HT1080 (cell line): ENCODE measurements at regions not wholly inside any gene's neighbourhood (a gene's known extent, or its start where the extent isn't known, plus 50 kb on each side); places are given as distances from the start of the nearest gene placed in this dataset.
A peak's percentile ranks its signal among the peaks of the same experiment; 100 is the strongest.

Experiments used
- DNase-seq: peaks from one replicate; pipeline ENCODE4 v3.0.0-alpha.2; 2015; ENCODE audit warnings: low read depth

DNA sequence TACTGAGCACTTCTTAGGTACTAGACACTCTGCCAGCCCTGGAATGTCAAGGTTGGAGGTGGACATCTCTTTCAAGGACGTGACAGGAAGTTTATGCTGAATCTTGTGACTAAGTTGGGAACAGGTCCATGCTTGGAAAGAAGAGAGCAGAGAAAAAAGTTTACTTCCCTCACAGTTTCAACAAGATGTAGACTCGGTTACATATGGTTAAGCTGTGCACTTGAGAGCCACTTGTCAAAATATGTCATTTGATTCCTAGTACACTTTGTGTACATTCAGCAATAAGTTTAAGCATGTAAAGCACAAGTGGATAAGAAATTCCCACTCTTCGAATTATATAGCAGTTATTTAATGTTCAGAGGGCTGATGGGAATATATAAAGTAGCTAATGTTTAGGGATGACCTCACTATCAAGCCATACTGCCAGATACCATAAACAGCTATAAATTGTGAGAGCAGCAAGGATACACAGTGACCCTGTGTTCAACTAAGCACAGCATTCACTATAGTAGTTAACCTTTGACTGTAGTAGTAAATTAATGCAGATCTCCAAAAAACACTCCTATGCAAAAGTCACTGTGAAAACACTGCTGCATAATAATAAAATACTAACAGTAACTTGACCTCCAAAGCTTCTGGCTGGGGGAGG is 1944.6 kb upstream of the WWC1 start:
- no peak for DNase-seq

- no peak for DNase-seq
Measured at GRCh38 chr5:166349046-166349445, 1942.4 kb upstream of the WWC1 start.

DNA sequence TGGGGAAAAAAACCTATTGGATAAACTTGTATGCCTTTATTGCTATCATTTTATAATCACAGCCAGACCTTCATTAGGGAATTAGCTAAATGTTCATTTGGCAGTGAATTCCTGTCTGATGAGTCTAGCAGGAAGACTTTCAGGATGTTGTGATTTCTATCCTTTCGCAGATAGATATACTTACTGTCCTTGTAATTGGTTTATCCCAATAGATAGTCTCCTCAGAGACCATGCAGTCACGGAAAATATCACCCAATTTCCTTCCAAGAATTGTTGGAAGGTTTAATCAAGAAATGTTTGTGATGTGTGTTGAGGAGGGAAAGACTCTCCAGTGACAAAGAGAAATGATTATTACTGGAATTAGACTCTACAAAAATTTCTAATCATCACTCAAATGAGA is 1937.9 kb upstream of the WWC1 start:
- DNase-seq = no peak

DNA sequence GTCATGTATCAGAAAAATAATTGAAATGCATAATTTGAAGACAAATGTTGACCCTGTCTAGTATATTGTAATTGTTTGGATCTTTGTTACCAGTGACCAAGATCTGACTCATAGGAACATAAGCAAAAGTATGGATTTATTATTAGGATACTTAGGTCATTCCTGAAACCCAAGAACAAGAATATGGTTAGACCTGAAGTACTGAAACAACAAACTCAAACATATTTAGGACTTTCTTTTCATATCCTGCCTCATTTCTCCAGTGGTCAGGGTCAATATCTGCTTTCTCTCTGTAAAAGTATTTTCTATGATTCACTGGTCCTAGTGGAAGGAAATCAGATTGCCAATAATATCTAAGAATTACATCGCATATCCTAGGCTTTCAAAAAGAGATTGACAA is 1937.1 kb upstream of the WWC1 start:
- DNase-seq = no peak

DNA sequence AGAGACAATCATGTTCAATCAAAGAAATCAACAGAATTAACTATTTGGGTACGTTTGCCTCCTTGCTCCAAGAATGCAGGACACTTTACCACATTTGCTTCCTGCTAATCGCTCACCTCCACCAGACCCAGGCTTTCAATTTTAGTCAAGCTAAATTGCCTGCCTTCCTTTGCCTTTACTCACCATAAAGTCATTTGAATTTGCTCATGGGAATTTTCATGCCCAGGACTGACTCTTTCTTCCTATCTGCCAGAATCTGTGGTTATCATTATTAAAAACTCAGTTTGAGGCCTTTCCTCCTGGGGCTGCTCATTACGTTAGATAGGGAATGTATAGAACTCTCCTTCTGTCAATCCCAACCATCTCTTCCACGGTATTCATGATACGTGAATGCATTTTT is 1935.3 kb upstream of the WWC1 start:
- DNase-seq = no peak

- DNase-seq = no peak
Measured at GRCh38 chr5:166358127-166358830, 1933.2 kb upstream of the WWC1 start.

DNA sequence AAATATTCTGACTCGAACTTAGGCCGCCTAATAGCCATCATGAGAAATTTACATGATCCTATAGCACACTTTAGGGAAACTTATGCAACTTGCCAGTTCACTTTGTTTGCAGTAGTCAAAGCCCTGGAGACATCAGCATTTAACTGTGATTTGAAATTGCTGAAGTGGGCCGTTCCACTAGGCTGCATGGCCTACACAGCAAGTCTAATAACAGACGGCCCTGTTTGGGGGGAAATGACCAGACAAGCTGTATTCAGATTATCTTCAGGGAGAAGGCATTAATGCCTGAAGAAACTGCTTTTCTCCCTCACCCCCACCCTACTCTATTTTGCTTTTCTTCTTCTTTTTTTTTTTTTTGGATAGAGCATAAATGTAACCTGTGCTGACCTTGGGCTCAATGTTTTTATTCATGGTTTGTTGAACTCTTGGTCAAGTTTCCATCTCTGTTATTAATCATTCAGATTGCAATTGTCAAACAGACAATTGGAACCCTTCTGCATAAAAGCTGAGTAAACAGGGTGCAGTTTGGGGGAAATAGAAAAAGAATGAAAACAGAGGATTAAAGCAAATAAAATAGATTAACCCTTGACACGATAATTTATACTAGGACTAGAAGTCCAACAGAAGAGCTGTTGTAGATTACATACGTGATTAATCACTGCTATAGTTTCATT is 1928.2 kb upstream of the WWC1 start:
- DNase-seq = no peak

DNA sequence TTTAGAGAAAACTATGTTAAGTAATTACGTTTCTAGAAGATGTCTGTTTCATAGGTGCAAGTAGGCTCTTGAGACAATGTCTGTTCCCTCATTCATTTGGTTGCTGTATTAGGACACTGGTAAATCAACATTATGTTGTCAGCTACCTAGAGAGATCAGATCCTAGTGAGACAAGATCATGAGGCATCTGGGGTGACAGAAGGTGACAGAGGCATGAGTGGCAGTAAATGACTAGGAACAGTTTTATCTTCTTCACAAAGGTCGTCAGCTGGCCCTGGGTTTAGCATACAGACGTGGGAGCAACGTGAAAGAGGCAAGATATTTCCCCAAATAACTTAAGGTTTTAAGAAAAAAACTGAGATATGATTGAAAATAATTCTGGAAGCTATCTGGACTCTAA is 1926.3 kb upstream of the WWC1 start:
- no peak for DNase-seq

GRCh38 chr5:166367391-166367790 is 1924.1 kb upstream of the WWC1 start:
- no peak for DNase-seq

- DNase-seq = no peak
Measured at GRCh38 chr5:166369346-166369745, 1922.1 kb upstream of the WWC1 start.

DNA sequence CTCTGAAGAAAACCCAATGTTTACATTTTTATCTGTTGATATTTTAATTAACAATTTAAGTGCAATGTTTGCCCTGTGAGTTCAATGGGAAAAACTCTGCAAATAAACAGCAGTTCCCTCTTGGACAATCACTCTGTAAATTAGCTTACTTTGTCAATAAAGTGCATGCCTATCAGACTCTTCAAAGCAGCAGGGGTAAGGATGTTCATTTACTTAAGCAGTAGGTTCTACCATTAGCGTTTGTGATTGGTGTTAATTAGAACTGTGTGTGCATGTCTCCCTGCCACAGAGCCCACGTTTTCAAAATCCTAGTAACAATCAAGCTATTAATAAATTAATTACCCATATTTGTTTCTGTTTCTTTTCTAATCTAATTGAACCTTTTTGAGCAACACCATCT is 1921.6 kb upstream of the WWC1 start:
- no peak for DNase-seq

DNA sequence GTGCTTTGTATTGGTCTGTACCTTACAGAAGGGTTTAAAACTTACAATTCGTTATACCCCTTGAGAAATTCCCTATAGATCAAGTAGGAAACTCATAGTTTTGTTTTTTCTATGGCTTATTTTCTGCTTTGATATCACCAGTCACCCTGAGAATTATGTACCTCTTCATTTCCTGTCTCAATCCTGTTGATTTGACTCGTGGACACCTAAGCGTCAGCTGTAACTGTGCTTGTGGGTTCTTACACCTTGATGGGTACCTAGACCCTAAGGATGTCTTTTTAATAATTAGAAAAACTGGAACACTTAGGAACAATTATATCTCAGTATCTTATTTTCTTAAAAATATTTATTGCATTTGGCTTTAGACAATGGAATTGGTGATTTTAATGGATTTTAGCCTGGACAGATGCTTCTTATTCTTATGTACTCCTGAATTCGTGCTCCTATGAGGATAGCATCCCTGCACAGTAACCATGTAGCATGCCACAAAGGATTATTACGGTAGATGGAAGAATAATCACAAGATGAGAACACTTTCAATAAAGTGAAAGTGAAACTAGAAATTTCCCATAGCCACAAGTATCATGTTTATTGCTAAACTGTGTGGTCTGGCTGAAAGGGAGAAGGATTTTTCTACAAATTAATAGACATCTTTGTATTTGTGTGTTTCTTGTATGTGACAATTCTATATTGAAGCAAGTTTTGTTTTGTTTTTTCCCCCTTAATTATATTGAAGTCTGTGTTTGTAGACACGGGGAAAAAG is 1920.3 kb upstream of the WWC1 start:
- DNase-seq = peak; percentile 23

- no peak for DNase-seq
Measured at GRCh38 chr5:166373817-166374216, 1917.6 kb upstream of the WWC1 start.

- DNase-seq = no peak
Measured at GRCh38 chr5:166377756-166378155, 1913.7 kb upstream of the WWC1 start.

GRCh38 chr5:166379517-166379916 is 1911.9 kb upstream of the WWC1 start:
- DNase-seq = no peak

- DNase-seq = no peak
Measured at GRCh38 chr5:166382031-166382430, 1909.4 kb upstream of the WWC1 start.

- DNase-seq = no peak
Measured at GRCh38 chr5:166398131-166398530, 1893.3 kb upstream of the WWC1 start.

- DNase-seq = no peak
Measured at GRCh38 chr5:166399781-166400180, 1891.7 kb upstream of the WWC1 start.

- no peak for DNase-seq
Measured at GRCh38 chr5:166401391-166401790, 1890.1 kb upstream of the WWC1 start.

GRCh38 chr5:166412191-166412590 is 1879.3 kb upstream of the WWC1 start:
- DNase-seq = no peak

DNA sequence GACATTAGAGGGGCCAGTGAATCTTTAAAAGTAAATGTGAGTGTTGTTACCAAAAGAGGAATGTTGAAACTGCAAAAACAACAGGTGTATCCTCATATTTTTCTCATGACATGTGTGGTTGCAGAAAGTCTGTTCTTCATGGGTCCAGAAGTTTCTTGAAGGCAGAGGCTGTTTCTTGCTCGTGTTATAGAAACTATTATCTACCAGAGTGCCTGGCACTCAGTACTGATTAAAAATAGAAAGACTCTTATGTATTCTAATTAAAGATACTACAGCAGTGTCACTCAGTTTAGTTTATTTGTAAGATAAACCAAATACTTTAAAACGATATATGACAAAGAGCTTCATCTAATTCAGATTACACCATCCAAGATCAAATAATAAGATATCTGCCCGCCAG is 1864.2 kb upstream of the WWC1 start:
- no peak for DNase-seq

GRCh38 chr5:166428264-166428803 is 1863.1 kb upstream of the WWC1 start:
- DNase-seq = no peak
